HCT116 (cell line): ENCODE measurements at regions not wholly inside any gene's neighbourhood (a gene's known extent, or its start where the extent isn't known, plus 50 kb on each side); places are given as distances from the start of the nearest gene placed in this dataset.

Experiments
- ELF1 ChIP-seq: IDR thresholded peaks from 2 replicates; pipeline ENCODE4 v1.6.1; 2012; ENCODE audit warnings: low read depth, borderline replicate concordance
- EZH2 ChIP-seq: fragments of 200-600 bp; sonication (generic); IDR thresholded peaks from 2 replicates; pipeline ENCODE4 v1.6.1; 2017; ENCODE audit warnings: antibody characterized with exemption, mixed run types
- EZH2phosphoT487 ChIP-seq: fragments of 200-600 bp; IDR thresholded peaks from 2 replicates; pipeline ENCODE4 v1.6.1; 2018; ENCODE audit warnings: antibody characterized with exemption, borderline replicate concordance
- POLR2A ChIP-seq: IDR thresholded peaks from 2 replicates; pipeline ENCODE4 v1.7.0; 2011; ENCODE audit warnings: borderline replicate concordance; ENCODE audit not compliant: insufficient read depth, insufficient read length; ENCODE audit errors: extremely low read depth
- POLR2AphosphoS5 ChIP-seq: IDR thresholded peaks from 2 replicates; pipeline ENCODE4 v1.6.1; 2011; ENCODE audit warnings: mild to moderate bottlenecking, low read depth, low read length, moderate library complexity
- REST ChIP-seq: IDR thresholded peaks from 2 replicates; pipeline ENCODE4 v1.6.1; 2012; ENCODE audit warnings: low read depth
- TCF7L2 ChIP-seq: IDR thresholded peaks from 2 replicates; pipeline ENCODE4 v1.7.0; 2011; ENCODE audit warnings: borderline replicate concordance, inconsistent platforms; ENCODE audit not compliant: insufficient read depth, insufficient read length; ENCODE audit errors: extremely low read depth
- YY1 ChIP-seq: IDR thresholded peaks from 2 replicates; pipeline ENCODE4 v1.6.1; 2011; ENCODE audit warnings: low read length, low read depth, moderate library complexity, mild to moderate bottlenecking; ENCODE audit not compliant: insufficient replicate concordance; ENCODE audit errors: extremely low read depth
- ZFX ChIP-seq: fragments of 450-650 bp; IDR thresholded peaks from 2 replicates; pipeline ENCODE4 v1.6.1; 2017
- ZNF274 ChIP-seq: fragments of 200-500 bp; sonication (Bioruptor generic); IDR thresholded peaks from 2 replicates; pipeline ENCODE4 v1.6.1; 2014; ENCODE audit warnings: mild to moderate bottlenecking, low read depth, low read length, inconsistent platforms
- TF ChIP-seq, protein P1 (sequence below), 3 experiments: fragments of 200-600 bp in 1 of 3; sonication (generic) in 1 of 3; IDR thresholded peaks in 2 of 3; conservative IDR thresholded peaks in 1 of 3; 2 replicates each; pipeline ENCODE4 v1.5.1; 2012 to 2017; ENCODE audit warnings: low read depth in 2 of 3, low read length in 2 of 3, antibody characterized with exemption in 1 of 3, borderline replicate concordance in 1 of 3, control low read depth in 1 of 3, mild to moderate bottlenecking in 1 of 3, mixed read lengths in 1 of 3, mixed run types in 1 of 3, moderate library complexity in 1 of 3; ENCODE audit not compliant: insufficient read depth in 1 of 3

DNA sequence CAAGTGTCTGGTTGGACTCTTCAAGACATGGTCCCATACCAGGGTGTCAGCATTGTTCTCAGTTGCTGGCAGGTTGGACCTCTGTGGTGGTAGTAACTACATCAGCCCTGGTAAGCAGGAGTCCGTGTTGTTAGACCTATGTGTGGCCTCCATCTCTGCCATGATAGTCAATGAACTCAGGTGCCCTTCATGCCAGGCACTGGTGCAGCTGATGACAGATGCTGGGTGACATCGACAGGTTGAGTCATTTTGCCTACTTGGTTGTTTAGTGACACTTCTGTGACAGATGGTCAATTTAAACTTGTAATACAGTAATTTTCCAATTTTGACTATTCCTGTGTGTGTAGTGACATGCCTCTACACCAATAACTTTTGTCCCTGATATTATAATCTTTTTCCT lies 189.7 kb downstream of the SP3 start:
- TF ChIP-seq REST (no peak), POLR2A (no peak), ZNF274 (no peak), TCF7L2 (no peak), POLR2AphosphoS5 (no peak), EZH2phosphoT487 (no peak), YY1 (no peak), EZH2 (no peak), ELF1 (no peak), ZFX (no peak)
- TF ChIP-seq, protein P1, sequence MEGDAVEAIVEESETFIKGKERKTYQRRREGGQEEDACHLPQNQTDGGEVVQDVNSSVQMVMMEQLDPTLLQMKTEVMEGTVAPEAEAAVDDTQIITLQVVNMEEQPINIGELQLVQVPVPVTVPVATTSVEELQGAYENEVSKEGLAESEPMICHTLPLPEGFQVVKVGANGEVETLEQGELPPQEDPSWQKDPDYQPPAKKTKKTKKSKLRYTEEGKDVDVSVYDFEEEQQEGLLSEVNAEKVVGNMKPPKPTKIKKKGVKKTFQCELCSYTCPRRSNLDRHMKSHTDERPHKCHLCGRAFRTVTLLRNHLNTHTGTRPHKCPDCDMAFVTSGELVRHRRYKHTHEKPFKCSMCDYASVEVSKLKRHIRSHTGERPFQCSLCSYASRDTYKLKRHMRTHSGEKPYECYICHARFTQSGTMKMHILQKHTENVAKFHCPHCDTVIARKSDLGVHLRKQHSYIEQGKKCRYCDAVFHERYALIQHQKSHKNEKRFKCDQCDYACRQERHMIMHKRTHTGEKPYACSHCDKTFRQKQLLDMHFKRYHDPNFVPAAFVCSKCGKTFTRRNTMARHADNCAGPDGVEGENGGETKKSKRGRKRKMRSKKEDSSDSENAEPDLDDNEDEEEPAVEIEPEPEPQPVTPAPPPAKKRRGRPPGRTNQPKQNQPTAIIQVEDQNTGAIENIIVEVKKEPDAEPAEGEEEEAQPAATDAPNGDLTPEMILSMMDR (IDR thresholded peaks at IDR 0.05 in 2 of 3, conservative IDR thresholded peaks at IDR 0.05 in 1 of 3; ENCODE audit: borderline replicate concordance in 1 of 3, insufficient read depth in 1 of 3, low read depth in 2 of 3, low read length in 2 of 3), result no peak
